Mesodermal cell (in vitro differentiated cells): ENCODE measurements at regions not wholly inside any gene's neighbourhood (a gene's known extent, or its start where the extent isn't known, plus 50 kb on each side); places are given as distances from the start of the nearest gene placed in this dataset.

Experiments used
- H3K27ac ChIP-seq: 2 replicates; pipeline ENCODE4 v1.7.0; 2013; ENCODE audit warnings: mild to moderate bottlenecking, low read depth, low read length, moderate library complexity; ENCODE audit not compliant: severe bottlenecking
- H3K36me3 ChIP-seq: 2 replicates; pipeline ENCODE4 v1.7.1; 2013; ENCODE audit warnings: mild to moderate bottlenecking, low read length, moderate library complexity; ENCODE audit not compliant: control insufficient read depth, insufficient read depth
- H3K4me1 ChIP-seq: one replicate; pipeline ENCODE4 v1.7.1; 2013; ENCODE audit warnings: mild to moderate bottlenecking, low read length; ENCODE audit not compliant: insufficient read depth, control insufficient read depth, poor library complexity, severe bottlenecking
- H3K4me3 ChIP-seq: 2 replicates; pipeline ENCODE4 v1.7.0; 2013; ENCODE audit warnings: low read length, control low read depth, mild to moderate bottlenecking; ENCODE audit not compliant: insufficient read depth, poor library complexity, severe bottlenecking; ENCODE audit errors: extremely low read depth
- H3K9me3 ChIP-seq: 2 replicates; pipeline ENCODE4 v1.7.1; 2013; ENCODE audit warnings: mild to moderate bottlenecking, low read length, moderate library complexity; ENCODE audit not compliant: control insufficient read depth
- whole genome bisulfite sequencing, 2 experiments: methylation state at CpG; one replicate each; pipeline ENCODE4 v1.1.5; 2013; ENCODE audit warnings: missing lambda C conversion rate in 2 of 2; ENCODE audit not compliant: insufficient coverage in 2 of 2; 5-methylcytosine and 5-hydroxymethylcytosine counted together

GRCh38 chrX:20317873-20318272 is 51.2 kb upstream of the RPS6KA3 start:
- H3K9me3 ChIP-seq, result no peaks in the 10 kb centered on the region
- no peaks in the 10 kb centered on the region for H3K4me1 ChIP-seq
- no peak overlapping the region for H3K27ac ChIP-seq
- WGBS, 2 experiments, result 100% methylated on average over 1 to 2 of the region's 5 CpGs
- H3K36me3 ChIP-seq, result no peaks in the 10 kb centered on the region
- H3K4me3 ChIP-seq, result no peak overlapping the region
